GM18499 (cell line): ENCODE measurements at regions not wholly inside any gene's neighbourhood (a gene's known extent, or its start where the extent isn't known, plus 50 kb on each side); places are given as distances from the start of the nearest gene placed in this dataset.
"Not testable (repeated sequence)": the region's sequence is repeated elsewhere in the genome, so short reads cannot be mapped to it uniquely, and the experiment has no call there.

Experiments
- ATAC-seq: cut with Tn5 transposase; IDR thresholded peaks from one replicate; pipeline ENCODE4 v1.9.1; 2021; ENCODE audit warnings: moderate number of reproducible peaks; ENCODE audit not compliant: insufficient read depth, unreplicated experiment

GRCh38 chr2:203626952-203627681, 79.3 kb upstream of the CD28 start:
- no peak for ATAC-seq

- no peak for ATAC-seq
Measured at GRCh38 chr2:203629699-203630098, 76.7 kb upstream of the CD28 start.

- ATAC-seq = no peak
Measured at GRCh38 chr2:203631068-203631757, 75.2 kb upstream of the CD28 start.

- ATAC-seq = no peak
Measured at GRCh38 chr2:203636588-203637470, 69.6 kb upstream of the CD28 start.

GRCh38 chr2:203637471-203638167, 68.8 kb upstream of the CD28 start:
- ATAC-seq = no peak

GRCh38 chr2:203641865-203642264, 64.6 kb upstream of the CD28 start:
- not testable (repeated sequence) for ATAC-seq

- ATAC-seq = not testable (repeated sequence)
Measured at GRCh38 chr2:203642841-203643240, 63.6 kb upstream of the CD28 start.

GRCh38 chr2:203645831-203646230, 60.6 kb upstream of the CD28 start:
- ATAC-seq = no peak

GRCh38 chr2:203646266-203646864, 60.1 kb upstream of the CD28 start:
- ATAC-seq = no peak

- no peak for ATAC-seq
Measured at GRCh38 chr2:203646961-203647360, 59.5 kb upstream of the CD28 start.

GRCh38 chr2:203647579-203647978, 58.9 kb upstream of the CD28 start:
- ATAC-seq = no peak

GRCh38 chr2:203648273-203648672, 58.2 kb upstream of the CD28 start:
- ATAC-seq = no peak

GRCh38 chr2:203649176-203649814, 57.1 kb upstream of the CD28 start:
- ATAC-seq = no peak

GRCh38 chr2:203650860-203651613, 55.4 kb upstream of the CD28 start:
- no peak for ATAC-seq

GRCh38 chr2:203651621-203652020, 54.8 kb upstream of the CD28 start:
- ATAC-seq = no peak

GRCh38 chr2:203654826-203655225, 51.6 kb upstream of the CD28 start:
- ATAC-seq = no peak

- ATAC-seq = no peak
Measured at GRCh38 chr2:203656522-203657287, 49.7 kb upstream of the CD28 start.
